ENCODE measurements at regions not wholly inside any gene's neighbourhood (a gene's known extent, or its start where the extent isn't known, plus 50 kb on each side); places are given as distances from the start of the nearest gene placed in this dataset.

DNA sequence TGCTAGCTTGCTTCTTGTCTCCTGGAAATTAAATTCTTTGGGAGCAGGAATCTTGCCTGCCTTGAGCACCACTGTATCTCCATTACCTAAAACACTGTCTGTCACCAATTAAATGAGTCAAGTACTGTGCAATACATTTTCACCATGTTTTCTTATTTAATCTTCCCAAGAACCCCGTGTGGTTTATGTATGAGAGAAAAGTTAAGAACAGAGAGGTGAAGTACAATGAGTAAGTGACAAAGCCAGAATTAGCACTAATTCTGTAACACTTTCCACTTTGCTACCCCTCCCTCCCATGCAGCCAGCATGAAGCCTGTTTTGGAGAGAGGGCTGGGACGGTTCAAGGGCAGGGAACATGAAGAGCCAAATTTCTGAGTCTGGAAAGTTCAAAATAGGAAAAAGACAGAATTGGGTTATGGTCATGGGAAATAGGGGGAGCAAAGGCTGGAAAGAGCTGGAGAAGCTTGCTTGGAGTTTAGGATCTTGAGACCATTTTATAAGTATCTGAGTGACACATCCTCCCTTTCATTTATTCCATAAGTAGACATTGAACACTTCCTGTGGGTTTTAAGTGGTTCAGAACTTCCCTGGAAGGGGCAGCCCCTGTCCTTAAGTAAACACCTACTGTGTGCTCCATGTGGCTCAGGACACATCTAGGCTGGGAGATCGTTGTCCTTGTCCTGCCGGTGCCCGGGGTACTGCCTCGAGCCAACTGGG lies 60.5 kb upstream of the CHST1 start:
- WGBS, 2 donors = 35 to 47% methylated on average over 6 of the region's 6 CpGs
- peak; percentile 40 for DNase-seq
- no peak for TF ChIP-seq POLR2A (IDR thresholded peaks at IDR 0.05)
- TF ChIP-seq, protein P1, sequence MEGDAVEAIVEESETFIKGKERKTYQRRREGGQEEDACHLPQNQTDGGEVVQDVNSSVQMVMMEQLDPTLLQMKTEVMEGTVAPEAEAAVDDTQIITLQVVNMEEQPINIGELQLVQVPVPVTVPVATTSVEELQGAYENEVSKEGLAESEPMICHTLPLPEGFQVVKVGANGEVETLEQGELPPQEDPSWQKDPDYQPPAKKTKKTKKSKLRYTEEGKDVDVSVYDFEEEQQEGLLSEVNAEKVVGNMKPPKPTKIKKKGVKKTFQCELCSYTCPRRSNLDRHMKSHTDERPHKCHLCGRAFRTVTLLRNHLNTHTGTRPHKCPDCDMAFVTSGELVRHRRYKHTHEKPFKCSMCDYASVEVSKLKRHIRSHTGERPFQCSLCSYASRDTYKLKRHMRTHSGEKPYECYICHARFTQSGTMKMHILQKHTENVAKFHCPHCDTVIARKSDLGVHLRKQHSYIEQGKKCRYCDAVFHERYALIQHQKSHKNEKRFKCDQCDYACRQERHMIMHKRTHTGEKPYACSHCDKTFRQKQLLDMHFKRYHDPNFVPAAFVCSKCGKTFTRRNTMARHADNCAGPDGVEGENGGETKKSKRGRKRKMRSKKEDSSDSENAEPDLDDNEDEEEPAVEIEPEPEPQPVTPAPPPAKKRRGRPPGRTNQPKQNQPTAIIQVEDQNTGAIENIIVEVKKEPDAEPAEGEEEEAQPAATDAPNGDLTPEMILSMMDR (IDR thresholded peaks at IDR 0.05) = no peak
- intact Hi-C loops (cut with DNase I; ENCODE audit: low total_unique reads) = no loop called here
- Histone ChIP-seq H3K9me3 (no peaks in the 10 kb centered on the region), H3K4me1 (peaks cover 29% of the 10 kb centered on the region), H3K27me3 (no peaks in the 10 kb centered on the region), H3K36me3 (ENCODE audit: low read depth, missing control alignments) (no peaks in the 10 kb centered on the region), H3K4me3 (no peak overlapping the region), H3K27ac (peak overlapping the region in 1 of 2 donors; percentile 65)

DNA sequence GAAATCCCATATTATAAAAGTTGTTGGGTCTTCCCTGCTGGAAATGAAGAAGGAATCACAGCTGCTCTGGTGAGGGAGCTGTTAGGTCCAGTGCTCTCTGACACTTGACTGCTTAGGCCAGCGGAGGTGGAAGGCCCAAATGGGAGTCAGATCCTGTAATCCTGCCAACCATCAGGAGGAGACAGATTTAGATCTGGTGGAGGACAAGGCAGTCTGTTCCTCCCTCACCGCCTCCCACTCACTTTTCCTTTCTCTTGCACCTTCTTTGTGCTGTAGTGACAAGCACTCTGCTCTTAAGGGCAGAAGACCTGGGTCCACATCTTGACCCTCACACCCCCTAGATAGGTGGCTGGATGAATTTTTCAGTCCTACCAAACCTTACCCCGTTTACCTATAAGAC lies 59.7 kb upstream of the CHST1 start:
- H3K27me3 ChIP-seq = no peaks in the 10 kb centered on the region
- no peaks in the 10 kb centered on the region for H3K36me3 ChIP-seq (ENCODE audit: low read depth, missing control alignments)
- no peaks in the 10 kb centered on the region for H3K9me3 ChIP-seq
- peak overlapping the region; percentile 16 to 34 for H3K27ac ChIP-seq
- no peak for TF ChIP-seq POLR2A (IDR thresholded peaks at IDR 0.05)
- TF ChIP-seq, protein P1 (IDR thresholded peaks at IDR 0.05) = peak in 1 of 3 experiments; percentile 3
- no peak overlapping the region for H3K4me3 ChIP-seq
- WGBS, 2 donors = 34 to 42% methylated on average over 3 of the region's 3 CpGs
- DNase-seq = no peak
- peaks cover 29% of the 10 kb centered on the region for H3K4me1 ChIP-seq
- intact Hi-C loops (cut with DNase I; ENCODE audit: low total_unique reads) = no loop called here

DNA sequence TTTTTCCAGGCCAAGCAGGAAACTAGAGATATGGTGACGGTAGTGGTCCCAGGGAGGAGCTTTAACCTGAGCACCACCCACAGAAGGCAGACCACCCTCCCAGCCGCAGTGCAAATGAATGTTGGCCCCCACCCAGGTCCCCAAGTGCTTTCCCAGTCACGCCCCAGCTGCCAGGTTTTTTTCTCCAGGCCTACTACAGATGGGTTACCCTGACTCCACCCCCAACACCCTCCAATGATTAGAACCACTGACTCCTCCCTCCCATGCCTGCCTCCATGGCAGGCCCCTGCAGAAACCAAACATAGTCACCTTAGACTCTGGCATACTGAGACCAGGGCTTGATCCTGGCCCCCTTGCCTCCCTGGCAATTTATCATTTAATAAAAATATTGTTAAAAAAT lies 58.7 kb upstream of the CHST1 start:
- no peaks in the 10 kb centered on the region for H3K9me3 ChIP-seq
- DNase-seq = no peak
- no peak for TF ChIP-seq POLR2A (IDR thresholded peaks at IDR 0.05)
- TF ChIP-seq, protein P1 (IDR thresholded peaks at IDR 0.05) = no peak
- H3K27me3 ChIP-seq = no peaks in the 10 kb centered on the region
- intact Hi-C loops (cut with DNase I; ENCODE audit: low total_unique reads) = no loop called here
- peaks cover 29% of the 10 kb centered on the region for H3K4me1 ChIP-seq
- H3K27ac ChIP-seq = no peak overlapping the region
- H3K36me3 ChIP-seq (ENCODE audit: low read depth, missing control alignments) = no peaks in the 10 kb centered on the region
- WGBS, 2 donors = 43 to 60% methylated on average over 3 of the region's 3 CpGs
- H3K4me3 ChIP-seq = no peak overlapping the region

DNA sequence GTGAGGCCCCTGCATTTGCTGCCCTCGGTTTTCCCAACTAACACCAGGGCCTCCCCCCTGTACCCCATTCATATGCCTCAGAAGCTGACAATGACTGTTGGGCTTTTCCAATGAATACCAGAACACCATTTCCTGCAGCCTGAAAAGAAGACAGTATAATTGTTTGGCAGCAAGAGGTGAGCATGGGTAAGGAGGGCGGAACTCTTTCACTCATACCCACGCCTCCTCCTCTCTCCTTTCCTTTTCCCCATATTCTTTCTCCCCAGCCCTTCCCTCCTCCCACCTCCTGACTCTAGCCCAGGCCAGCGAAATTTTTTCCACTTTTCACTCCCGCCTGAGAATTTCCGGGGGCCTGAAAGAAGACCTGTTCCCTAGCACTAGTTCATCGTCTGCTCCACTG lies 58.0 kb upstream of the CHST1 start:
- H3K4me3 ChIP-seq = no peak overlapping the region
- H3K27ac ChIP-seq = no peak overlapping the region
- intact Hi-C loops (cut with DNase I; ENCODE audit: low total_unique reads) = no loop called here
- peaks cover 29% of the 10 kb centered on the region for H3K4me1 ChIP-seq
- no peak for TF ChIP-seq POLR2A (IDR thresholded peaks at IDR 0.05)
- TF ChIP-seq, protein P1 (IDR thresholded peaks at IDR 0.05) = no peak
- DNase-seq = no peak
- WGBS, 2 donors = 65 to 81% methylated on average over 7 of the region's 7 CpGs
- no peaks in the 10 kb centered on the region for H3K27me3 ChIP-seq
- H3K9me3 ChIP-seq = no peaks in the 10 kb centered on the region
- no peaks in the 10 kb centered on the region for H3K36me3 ChIP-seq (ENCODE audit: low read depth, missing control alignments)

DNA sequence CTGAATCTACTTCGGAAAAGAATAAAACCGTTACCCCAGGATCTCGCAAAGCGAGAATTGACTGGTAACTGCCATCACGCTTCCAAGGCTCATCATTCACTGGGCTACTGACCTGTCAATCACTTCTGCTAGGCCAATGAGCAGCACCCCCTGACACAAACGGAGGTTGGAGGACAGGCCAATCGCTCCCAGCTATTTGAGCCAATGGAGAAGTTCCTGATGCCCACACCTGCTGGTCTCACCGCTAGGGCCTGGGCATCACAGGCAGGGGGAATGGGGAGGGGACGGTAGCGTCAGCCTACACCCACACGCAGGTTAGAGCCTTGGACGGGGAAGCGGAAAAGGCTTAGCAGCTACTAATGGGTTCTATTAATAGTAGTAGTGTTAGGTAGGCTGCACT lies 56.7 kb upstream of the CHST1 start:
- Histone ChIP-seq H3K27ac (peak overlapping the region in 1 of 2 donors; percentile 56), H3K9me3 (no peaks in the 10 kb centered on the region), H3K4me3 (peak overlapping the region; percentile 11 to 37), H3K4me1 (peaks cover 29% of the 10 kb centered on the region), H3K36me3 (ENCODE audit: low read depth, missing control alignments) (no peaks in the 10 kb centered on the region), H3K27me3 (no peaks in the 10 kb centered on the region)
- DNase-seq = peak; percentile 80
- 83 to 84% methylated on average over 13 of the region's 13 CpGs for WGBS, 2 donors
- intact Hi-C loops (cut with DNase I; ENCODE audit: low total_unique reads) = no loop called here
- TF ChIP-seq, protein P1 (IDR thresholded peaks at IDR 0.05) = no peak
- no peak for TF ChIP-seq POLR2A (IDR thresholded peaks at IDR 0.05)

All from testis (tissue), 2 donors.